H1 (cell line): ENCODE measurements at regions not wholly inside any gene's neighbourhood (a gene's known extent, or its start where the extent isn't known, plus 50 kb on each side); places are given as distances from the start of the nearest gene placed in this dataset.

Experiments used
- BACH1 ChIP-seq: IDR thresholded peaks from 2 replicates; pipeline ENCODE4 v1.6.1; 2012; ENCODE audit warnings: low read length, improper control_type of control experiment
- BCL11A ChIP-seq, 2 experiments: IDR thresholded peaks; one replicate each; pipeline ENCODE4 v1.6.1; 2011; ENCODE audit warnings: low read depth in 2 of 2, low read length in 2 of 2, mild to moderate bottlenecking in 2 of 2
- CHD7 ChIP-seq: fragments of 300-600 bp; sonication (generic); IDR thresholded peaks from 2 replicates; pipeline ENCODE4 v1.7.1; 2012; ENCODE audit warnings: low read length, moderate library complexity, mild to moderate bottlenecking, inconsistent platforms; ENCODE audit not compliant: insufficient replicate concordance
- JUND ChIP-seq: IDR thresholded peaks from 2 replicates; pipeline ENCODE4 v1.6.1; 2011; ENCODE audit warnings: mild to moderate bottlenecking, improper control_type of control experiment, low read length
- NANOG ChIP-seq: IDR thresholded peaks from 2 replicates; pipeline ENCODE4 v1.6.1; 2011; ENCODE audit warnings: low read length, low read depth, mild to moderate bottlenecking, inconsistent platforms; ENCODE audit not compliant: insufficient read depth, poor library complexity, severe bottlenecking
- RFX5 ChIP-seq: IDR thresholded peaks from 2 replicates; pipeline ENCODE4 v1.6.1; 2011; ENCODE audit warnings: low read depth, low read length, improper control_type of control experiment, borderline replicate concordance
- SIN3A ChIP-seq, 2 experiments: IDR thresholded peaks in 1 of 2; conservative IDR thresholded peaks in 1 of 2; 2 replicates each; pipeline ENCODE4 v1.6.1; 2011 to 2012; ENCODE audit warnings: low read length in 2 of 2, improper control_type of control experiment in 1 of 2, low read depth in 1 of 2, mild to moderate bottlenecking in 1 of 2
- SP2 ChIP-seq: IDR thresholded peaks from 2 replicates; pipeline ENCODE4 v1.6.1; 2012; ENCODE audit warnings: mild to moderate bottlenecking, low read length, inconsistent platforms
- USF2 ChIP-seq: IDR thresholded peaks from 2 replicates; pipeline ENCODE4 v1.6.1; 2011; ENCODE audit warnings: low read length, improper control_type of control experiment

- TF ChIP-seq CHD7, result no peak
- TF ChIP-seq BACH1, result no peak
- TF ChIP-seq SIN3A (conservative IDR thresholded peaks at IDR 0.05 in 1 of 2, IDR thresholded peaks at IDR 0.05 in 1 of 2; ENCODE audit: low read depth in 1 of 2, low read length in 2 of 2), result no peak
- TF ChIP-seq BCL11A (IDR thresholded peaks at IDR 0.05; ENCODE audit: low read depth in 2 of 2, low read length in 2 of 2), result no peak
- TF ChIP-seq USF2, result no peak
- no peak for TF ChIP-seq RFX5
- no peak for TF ChIP-seq NANOG
- TF ChIP-seq SP2, result no peak
- TF ChIP-seq JUND, result no peak
Measured at GRCh38 chr2:52939250-52939649, 828.4 kb upstream of the CHAC2 start (continued).
